Aorta (tissue), 5 donors: ENCODE measurements at regions not wholly inside any gene's neighbourhood (a gene's known extent, or its start where the extent isn't known, plus 50 kb on each side); places are given as distances from the start of the nearest gene placed in this dataset.

Experiments used
- ATAC-seq: fragments of 200-7000 bp; cut with Tn5 transposase; one replicate; pipeline ENCODE4 v1.9.1; 2022; ENCODE audit warnings: moderate library complexity; ENCODE audit not compliant: low FRiP score
- DNase-seq, 2 donors: peaks; one replicate each; pipeline ENCODE4 v3.0.0-alpha.2; 2020
- H3K27ac ChIP-seq, 2 donors: one replicate each; pipeline ENCODE4 v1.5.1; 2013; ENCODE audit warnings: low read length in 2 of 2, mild to moderate bottlenecking in 2 of 2, moderate library complexity in 2 of 2, control low read depth in 1 of 2, inconsistent platforms in 1 of 2, low read depth in 1 of 2
- H3K27me3 ChIP-seq, 2 donors: one replicate each; pipeline ENCODE4 v1.6.1; 2013; ENCODE audit warnings: control low read depth in 1 of 2, low read length in 1 of 2, mild to moderate bottlenecking in 1 of 2, moderate library complexity in 1 of 2; ENCODE audit not compliant: insufficient read depth in 2 of 2, control insufficient read depth in 1 of 2
- H3K36me3 ChIP-seq, 2 donors: one replicate each; pipeline ENCODE4 v1.6.1; 2013; ENCODE audit warnings: control low read depth in 1 of 2, low read length in 1 of 2, mild to moderate bottlenecking in 1 of 2; ENCODE audit not compliant: insufficient read depth in 2 of 2, control insufficient read depth in 1 of 2
- H3K4me1 ChIP-seq, 2 donors: one replicate each; pipeline ENCODE4 v1.6.1; 2013; ENCODE audit warnings: low read length in 2 of 2, control low read depth in 1 of 2, mild to moderate bottlenecking in 1 of 2, moderate library complexity in 1 of 2; ENCODE audit not compliant: insufficient read depth in 2 of 2, control insufficient read depth in 1 of 2
- H3K4me3 ChIP-seq, 2 donors: one replicate each; pipeline ENCODE4 v1.5.1; 2013; ENCODE audit warnings: low read length in 2 of 2, control low read depth in 1 of 2, mild to moderate bottlenecking in 1 of 2
- H3K9me3 ChIP-seq: one replicate; pipeline ENCODE4 v1.6.1; 2013; ENCODE audit warnings: mild to moderate bottlenecking, low read length; ENCODE audit not compliant: control insufficient read depth
- WGBS, 2 donors: extraction: QIAGEN DNeasy Blood & Tissue Kit; methylation state at CpG; one replicate each; pipeline ENCODE4 v1.1.7; 2013; 5-methylcytosine and 5-hydroxymethylcytosine counted together
- intact Hi-C, 2 donors: fragments of 100-400 bp; cut with DNase I; formaldehyde crosslinking; loops; one replicate each; pipeline versions ENCODE4 v1.14.2 to v1.15.0; 2022
- donor health status: healthy with polysubstance abuse.
- donor health status: Bipolar disorder and iron deficiency.
- donor health status: DM: no; HTN: no; CAD: no.
- donor health status: DM: no; HTN: no; CAD: no.
- donor health status: DM: yes; HTN: yes; CAD: no.

GRCh38 chr9:82677086-82677485 lies 385.9 kb downstream of the RASEF start:
- no peak for DNase-seq
- H3K27me3 ChIP-seq: no peaks in the 10 kb centered on the region
- H3K27ac ChIP-seq: no peak overlapping the region
- ATAC-seq: no peak
- intact Hi-C loops: no loop called here
- no peaks in the 10 kb centered on the region for H3K4me1 ChIP-seq
- peaks cover 2% of the 10 kb centered on the region for H3K9me3 ChIP-seq
- no peak overlapping the region for H3K4me3 ChIP-seq
- 73 to 75% methylated on average over 1 of the region's 1 CpG for WGBS, 2 donors
- no peaks in the 10 kb centered on the region for H3K36me3 ChIP-seq

- 81 to 89% methylated on average over 2 of the region's 2 CpGs for WGBS, 2 donors
- H3K9me3 ChIP-seq: peaks cover 2% of the 10 kb centered on the region
- intact Hi-C loops: no loop called here
- H3K36me3 ChIP-seq: no peaks in the 10 kb centered on the region
- H3K4me1 ChIP-seq: no peaks in the 10 kb centered on the region
- DNase-seq (no peak), ATAC-seq (no peak)
- no peaks in the 10 kb centered on the region for H3K27me3 ChIP-seq
- no peak overlapping the region for H3K27ac ChIP-seq
- no peak overlapping the region for H3K4me3 ChIP-seq
These were observed 383.5 kb downstream of the RASEF start for GRCh38 chr9:82679472-82679871.

GRCh38 chr9:82680179-82680935 lies 382.6 kb downstream of the RASEF start:
- Histone ChIP-seq H3K9me3 (peaks cover 2% of the 10 kb centered on the region), H3K36me3 (no peaks in the 10 kb centered on the region), H3K4me3 (no peak overlapping the region), H3K27me3 (no peaks in the 10 kb centered on the region), H3K4me1 (no peaks in the 10 kb centered on the region), H3K27ac (no peak overlapping the region)
- WGBS, 2 donors: 62 to 70% methylated on average over 13 of the region's 13 CpGs
- intact Hi-C loops: no loop called here
- no peak for DNase-seq
- no peak for ATAC-seq

GRCh38 chr9:82681809-82682208 lies 381.1 kb downstream of the RASEF start:
- no peaks in the 10 kb centered on the region for H3K27me3 ChIP-seq
- H3K27ac ChIP-seq: no peak overlapping the region
- intact Hi-C loops: no loop called here
- no peaks in the 10 kb centered on the region for H3K4me1 ChIP-seq
- ATAC-seq: no peak
- no peak overlapping the region for H3K4me3 ChIP-seq
- peaks cover 2% of the 10 kb centered on the region for H3K9me3 ChIP-seq
- no peaks in the 10 kb centered on the region for H3K36me3 ChIP-seq
- no peak for DNase-seq

- Histone ChIP-seq H3K9me3 (peaks cover 2% of the 10 kb centered on the region), H3K36me3 (no peaks in the 10 kb centered on the region), H3K27ac (no peak overlapping the region), H3K27me3 (no peaks in the 10 kb centered on the region), H3K4me3 (no peak overlapping the region), H3K4me1 (no peaks in the 10 kb centered on the region)
- intact Hi-C loops: no loop called here
- DNase-seq: no peak
- WGBS, 2 donors: 85 to 93% methylated on average over 2 of the region's 2 CpGs
- ATAC-seq: no peak
These were observed 380.5 kb downstream of the RASEF start for GRCh38 chr9:82682431-82682830.

GRCh38 chr9:82695704-82696103 lies 367.2 kb downstream of the RASEF start:
- no peak overlapping the region for H3K4me3 ChIP-seq
- WGBS, 2 donors: 93 to 97% methylated on average over 3 of the region's 3 CpGs
- no peaks in the 10 kb centered on the region for H3K4me1 ChIP-seq
- H3K36me3 ChIP-seq: no peaks in the 10 kb centered on the region
- no peaks in the 10 kb centered on the region for H3K27me3 ChIP-seq
- no peak for ATAC-seq
- no peaks in the 10 kb centered on the region for H3K9me3 ChIP-seq
- no peak for DNase-seq
- intact Hi-C loops: no loop called here
- no peak overlapping the region for H3K27ac ChIP-seq

- 75 to 76% methylated on average over 5 of the region's 5 CpGs for WGBS, 2 donors
- intact Hi-C loops: no loop called here
- no peaks in the 10 kb centered on the region for H3K27me3 ChIP-seq
These were observed 356.2 kb downstream of the RASEF start for GRCh38 chr9:82706786-82707185.

GRCh38 chr9:82716821-82717220 lies 346.1 kb downstream of the RASEF start:
- Histone ChIP-seq H3K9me3 (peaks cover 6% of the 10 kb centered on the region), H3K36me3 (no peaks in the 10 kb centered on the region), H3K4me3 (no peak overlapping the region), H3K27me3 (peaks cover 0 to 6% of the 10 kb centered on the region in 2 donors), H3K27ac (no peak overlapping the region), H3K4me1 (no peaks in the 10 kb centered on the region)
- 76 to 80% methylated on average over 2 of the region's 2 CpGs for WGBS, 2 donors
- no peak for ATAC-seq
- DNase-seq: no peak
- intact Hi-C loops: no loop called here

More at GRCh38 chr9:82706786-82707185, 356.2 kb downstream of the RASEF start:
- Histone ChIP-seq H3K27ac (no peak overlapping the region), H3K9me3 (no peaks in the 10 kb centered on the region), H3K4me1 (no peaks in the 10 kb centered on the region), H3K36me3 (no peaks in the 10 kb centered on the region), H3K4me3 (no peak overlapping the region)
- DNase-seq (no peak), ATAC-seq (no peak)

GRCh38 chr9:82720515-82720914 lies 342.4 kb downstream of the RASEF start:
- ATAC-seq: no peak
- H3K4me3 ChIP-seq: no peak overlapping the region
- H3K27me3 ChIP-seq: peaks cover 0 to 3% of the 10 kb centered on the region in 2 donors
- no peaks in the 10 kb centered on the region for H3K4me1 ChIP-seq
- intact Hi-C loops: no loop called here
- H3K36me3 ChIP-seq: no peaks in the 10 kb centered on the region
- DNase-seq: no peak
- no peaks in the 10 kb centered on the region for H3K9me3 ChIP-seq
- H3K27ac ChIP-seq: no peak overlapping the region
- whole genome bisulfite sequencing, 2 donors: 38 to 43% methylated on average over 1 of the region's 1 CpG
